IMR-90 (cell line): ENCODE measurements at regions not wholly inside any gene's neighbourhood (a gene's known extent, or its start where the extent isn't known, plus 50 kb on each side); places are given as distances from the start of the nearest gene placed in this dataset.

Source experiments
- ATAC-seq: fragments of 200-7000 bp; cut with Tn5 transposase; 2 replicates; pipeline ENCODE4 v1.9.1; 2020; ENCODE audit warnings: low read depth, mild to moderate bottlenecking, moderate library complexity
- BruUV-seq: library from RNA; stranded (reverse); fragments of 400-500 nt; replicated peaks from 2 replicates; lab custom pipeline; 2021; lab: Mats Ljungman, UMichigan
- CTCF ChIA-PET: fragments of 300-600 bp; formaldehyde crosslinking; extraction: SDS; loops from one replicate; lab custom pipeline; 2021; ENCODE audit warnings: antibody characterized with exemption; lab: Yijun Ruan, JAX
- POLR2A ChIA-PET: fragments of 300-600 bp; sonication (Branson Sonifier 250); formaldehyde crosslinking; loops from one replicate; lab custom pipeline; 2022; ENCODE audit warnings: antibody characterized with exemption; ENCODE audit not compliant: unreplicated experiment; lab: Charles Lee
- DNase-seq: peaks from one replicate; pipeline ENCODE4 v3.0.0; 2013
- H2AFZ ChIP-seq: replicated peaks from 2 replicates; pipeline ENCODE3; 2013; ENCODE audit warnings: low read length, mild to moderate bottlenecking; ENCODE audit not compliant: poor library complexity
- H2AK5ac ChIP-seq: 2 replicates; pipeline ENCODE4 v1.6.1; 2013; ENCODE audit warnings: low read depth, low read length, inconsistent platforms
- H2AK9ac ChIP-seq: replicated peaks from 2 replicates; pipeline ENCODE3; 2013; ENCODE audit warnings: mild to moderate bottlenecking, low read depth, low read length, moderate library complexity; ENCODE audit not compliant: poor library complexity
- H2BK120ac ChIP-seq: 2 replicates; pipeline ENCODE4 v1.6.1; 2013; ENCODE audit warnings: low read depth, low read length, inconsistent platforms
- H2BK15ac ChIP-seq: 3 replicates; pipeline ENCODE4 v1.6.1; 2013; ENCODE audit warnings: low read depth, low read length, inconsistent platforms
- H2BK20ac ChIP-seq: 2 replicates; pipeline ENCODE4 v1.6.1; 2013; ENCODE audit warnings: low read depth, mild to moderate bottlenecking, inconsistent platforms, low read length, moderate library complexity
- H2BK5ac ChIP-seq: 2 replicates; pipeline ENCODE4 v1.6.1; 2013; ENCODE audit warnings: mild to moderate bottlenecking, low read depth, low read length, inconsistent platforms; ENCODE audit not compliant: poor library complexity, severe bottlenecking
- H3K14ac ChIP-seq: replicated peaks from 2 replicates; pipeline ENCODE4 v1.6.1; 2013; ENCODE audit warnings: low read depth, low read length, inconsistent platforms
- H3K18ac ChIP-seq: 2 replicates; pipeline ENCODE4 v1.6.1; 2013; ENCODE audit warnings: low read depth, low read length, control low read depth
- H3K23ac ChIP-seq: 2 replicates; pipeline ENCODE4 v1.6.1; 2013; ENCODE audit warnings: low read depth, low read length, inconsistent platforms
- H3K27ac ChIP-seq: 2 replicates; pipeline ENCODE4 v1.5.1; 2013; ENCODE audit warnings: mild to moderate bottlenecking, control low read depth, low read length; ENCODE audit not compliant: insufficient read depth
- H3K27me3 ChIP-seq: 2 replicates; pipeline ENCODE4 v1.6.1; 2013; ENCODE audit warnings: low read length; ENCODE audit not compliant: control insufficient read depth, insufficient read depth
- H3K36me3 ChIP-seq: 2 replicates; pipeline ENCODE4 v1.6.1; 2013; ENCODE audit warnings: low read length, mixed read lengths; ENCODE audit not compliant: control insufficient read depth, insufficient read depth
- H3K4ac ChIP-seq: 2 replicates; pipeline ENCODE4 v1.6.1; 2013; ENCODE audit warnings: low read depth, low read length, inconsistent platforms
- H3K4me1 ChIP-seq: 2 replicates; pipeline ENCODE4 v1.6.1; 2013; ENCODE audit warnings: low read length, mixed read lengths; ENCODE audit not compliant: control insufficient read depth, insufficient read depth
- H3K4me2 ChIP-seq: 2 replicates; pipeline ENCODE4 v1.6.1; 2013; ENCODE audit warnings: low read depth, mild to moderate bottlenecking, control low read depth, low read length, moderate library complexity
- H3K4me3 ChIP-seq: 2 replicates; pipeline ENCODE4 v1.5.1; 2013; ENCODE audit warnings: low read depth, mild to moderate bottlenecking, control low read depth, low read length, moderate library complexity; ENCODE audit not compliant: insufficient read depth
- H3K56ac ChIP-seq: 2 replicates; pipeline ENCODE4 v1.6.1; 2013; ENCODE audit warnings: low read length, inconsistent platforms; ENCODE audit not compliant: insufficient read depth; ENCODE audit errors: extremely low read depth
- H3K79me1 ChIP-seq, 2 experiments: 2 replicates each; pipeline ENCODE4 v1.6.1; 2013; ENCODE audit warnings: low read length in 2 of 2, inconsistent platforms in 1 of 2, low read depth in 1 of 2
- H3K9ac ChIP-seq: 2 replicates; pipeline ENCODE4 v1.6.1; 2013; ENCODE audit warnings: low read depth, low read length, control low read depth
- H3K9me1 ChIP-seq: 2 replicates; pipeline ENCODE4 v1.6.1; 2013; ENCODE audit warnings: low read length, inconsistent platforms; ENCODE audit not compliant: insufficient read depth
- H3K9me3 ChIP-seq: 2 replicates; pipeline ENCODE4 v1.6.1; 2013; ENCODE audit warnings: low read length; ENCODE audit not compliant: control insufficient read depth, insufficient read depth
- H4K20me1 ChIP-seq: 2 replicates; pipeline ENCODE4 v1.6.1; 2013; ENCODE audit warnings: low read length, inconsistent platforms; ENCODE audit not compliant: insufficient read depth
- H4K5ac ChIP-seq: 2 replicates; pipeline ENCODE4 v1.6.1; 2013; ENCODE audit warnings: mild to moderate bottlenecking, low read depth, low read length, control low read depth
- H4K8ac ChIP-seq, 2 experiments: 2 replicates each; pipeline ENCODE4 v1.6.1; 2013; ENCODE audit warnings: low read depth in 2 of 2, low read length in 2 of 2, control low read depth in 1 of 2, inconsistent platforms in 1 of 2
- H4K91ac ChIP-seq: 2 replicates; pipeline ENCODE4 v1.6.1; 2013; ENCODE audit warnings: low read depth, low read length, inconsistent platforms; ENCODE audit not compliant: insufficient read depth
- CEBPB ChIP-seq: IDR thresholded peaks from 2 replicates; pipeline ENCODE4 v1.6.1; 2012; ENCODE audit warnings: low read depth, low read length, improper control_type of control experiment
- WGBS, 2 experiments: methylation state at CpG; one replicate each; pipeline versions ENCODE4 v1.1.5 to v1.1.7; 2013; ENCODE audit warnings: missing lambda C conversion rate in 2 of 2; ENCODE audit not compliant: insufficient read length in 1 of 2; ENCODE audit errors: extremely low coverage in 2 of 2; 5-methylcytosine and 5-hydroxymethylcytosine counted together
- dilution Hi-C: fragments of 300-500 bp; cut with HindIII; formaldehyde crosslinking; loops from one replicate; pipeline ENCODE4 v1.14.3; 2018; ENCODE audit warnings: low sequenced_read_pairs; ENCODE audit not compliant: unreplicated experiment
- in situ Hi-C: fragments of 300-500 bp; cut with MboI; formaldehyde crosslinking; loops from 3 replicates; pipeline ENCODE4 v1.14.3; 2019; ENCODE audit warnings: low sequenced_read_pairs, inconsistent platforms, mixed read lengths
- intact Hi-C: fragments of 100-400 bp; cut with micrococcal nuclease; formaldehyde crosslinking; loops from 2 replicates; pipeline ENCODE4 v1.10.0; 2022

DNA sequence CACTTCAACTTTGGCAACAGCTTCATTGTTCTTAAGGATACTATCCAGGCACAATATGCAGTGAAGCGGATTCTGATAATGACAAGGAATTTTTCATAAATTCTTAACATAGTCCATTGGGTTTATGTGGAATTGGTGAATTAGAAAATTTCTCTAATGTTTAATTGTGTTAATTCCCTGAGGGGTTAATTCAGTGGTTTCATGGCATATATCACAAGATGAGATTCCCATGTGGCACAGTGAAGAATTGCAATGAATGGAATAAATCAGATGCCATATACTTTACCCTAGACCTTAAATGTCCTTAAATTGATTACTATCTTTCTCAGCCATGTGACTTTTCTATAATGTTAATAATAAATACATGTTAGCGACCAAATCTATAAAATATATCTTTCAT, 1244.1 kb downstream of the ROBO2 start:
- no peaks in the 10 kb centered on the region for H3K4me1 ChIP-seq
- no peaks in the 10 kb centered on the region for H3K79me1 ChIP-seq
- intact Hi-C loops (no loop called here), dilution Hi-C loops (no loop called here), in situ Hi-C loops (no loop called here)
- no peak overlapping the region for H4K8ac ChIP-seq
- no peak overlapping the region for H2BK5ac ChIP-seq
- no peaks in the 10 kb centered on the region for H3K9me3 ChIP-seq
- H4K20me1 ChIP-seq, result no peaks in the 10 kb centered on the region
- no peak overlapping the region for H3K9ac ChIP-seq
- ATAC-seq, result no peak
- POLR2A ChIA-PET, result no interaction called here
- no peak overlapping the region for H4K91ac ChIP-seq
- H2AK5ac ChIP-seq, result no peak overlapping the region
- CTCF ChIA-PET, result no interaction called here
- H3K36me3 ChIP-seq, result no peaks in the 10 kb centered on the region
- H3K18ac ChIP-seq, result no peak overlapping the region
- H3K4me2 ChIP-seq, result no peak overlapping the region
- H3K27me3 ChIP-seq, result no peaks in the 10 kb centered on the region
- no peak overlapping the region for H3K14ac ChIP-seq
- H3K27ac ChIP-seq, result no peak overlapping the region
- BruUV-seq, result no TSS peak
- H2BK120ac ChIP-seq, result no peak overlapping the region
- no peak overlapping the region for H3K4me3 ChIP-seq
- no peak overlapping the region for H3K23ac ChIP-seq
- H2BK20ac ChIP-seq, result no peak overlapping the region
- H3K4ac ChIP-seq, result no peak overlapping the region
- no peaks in the 10 kb centered on the region for H3K9me1 ChIP-seq
- no peak overlapping the region for H2AFZ ChIP-seq
- no peak for TF ChIP-seq CEBPB
- H2BK15ac ChIP-seq, result no peak overlapping the region
- DNase-seq, result no peak
- no peak overlapping the region for H4K5ac ChIP-seq
- WGBS, 2 experiments, result no CpG with 5 or more reads among the region's 2 CpGs
- H3K56ac ChIP-seq, result no peak overlapping the region
- H2AK9ac ChIP-seq, result no peak overlapping the region
